Motor neuron (in vitro differentiated cells): ENCODE measurements at regions not wholly inside any gene's neighbourhood (a gene's known extent, or its start where the extent isn't known, plus 50 kb on each side); places are given as distances from the start of the nearest gene placed in this dataset.

Experiments used
- ATAC-seq, 8 experiments: fragments of 200-7000 bp; cut with Tn5 transposase; replicated peaks in 6 of 8; 2 replicates each; pipeline ENCODE4 v1.8.0; 2021; ENCODE audit warnings: mild to moderate bottlenecking in 8 of 8, moderate library complexity in 8 of 8
- H3K27ac ChIP-seq, 2 donors: fragments of 250-450 bp; sonication (Bioruptor Pico); 2 replicates each; pipeline ENCODE4 v1.9.0; 2021; ENCODE audit warnings: antibody characterized with exemption in 2 of 2, mild to moderate bottlenecking in 2 of 2, moderate library complexity in 1 of 2
- H3K4me1 ChIP-seq, 2 donors: fragments of 250-450 bp; sonication (Bioruptor Pico); replicated peaks in 1 of 2; 2 replicates each; pipeline ENCODE4 v1.6.1; 2021; ENCODE audit warnings: antibody characterized with exemption in 2 of 2, mild to moderate bottlenecking in 2 of 2, moderate library complexity in 1 of 2
- H3K4me3 ChIP-seq, 5 donors: fragments of 250-450 bp; sonication (Bioruptor Pico); 2 replicates each; pipeline ENCODE4 v1.9.0; 2021; ENCODE audit warnings: antibody characterized with exemption in 5 of 5, mild to moderate bottlenecking in 5 of 5, moderate library complexity in 4 of 5
- WGBS, 10 experiments: fragments of 450-650 bp; shearing (Covaris generic); methylation state at CpG; one replicate each; pipeline ENCODE4 v1.0.0; 2022; 5-methylcytosine and 5-hydroxymethylcytosine counted together
- in situ Hi-C, 9 experiments: fragments of 400-800 bp; cut with MboI; loops; one replicate each; pipeline ENCODE4 v1.15.0; 2021; ENCODE audit warnings: low sequenced_read_pairs in 9 of 9, low pct_unique_long_range_greater_than_20kb in 2 of 9; ENCODE audit not compliant: unreplicated experiment in 9 of 9

- H3K4me1 ChIP-seq = peaks cover 0 to 2% of the 10 kb centered on the region in 2 donors
- H3K27ac ChIP-seq = no peak overlapping the region
- peak in 1 of 8 experiments; percentile 40 for ATAC-seq
- H3K4me3 ChIP-seq = no peak overlapping the region
- in situ Hi-C loops = loop anchor here in 2 of 9 experiments (25.0 kb wide), 2 partner anchors 596 to 621 kb away; partner anchors contain the start of genes DLX5 (in 1 of the 2) and DLX6 (in 1 of the 2)
- WGBS, 10 experiments = 28 to 68% (median 58%) methylated on average over 1 to 3 of the region's 3 CpGs
Observed at GRCh38 chr7:96416116-96416515, 94.2 kb upstream of the SLC25A13 start.

- Histone ChIP-seq H3K4me1 (peaks cover 0 to 2% of the 10 kb centered on the region in 2 donors), H3K27ac (no peak overlapping the region), H3K4me3 (no peak overlapping the region)
- in situ Hi-C loops = loop anchor here in 2 of 9 experiments (25.0 kb wide), 2 partner anchors 597 to 622 kb away; partner anchors contain the start of genes DLX5 (in 1 of the 2) and DLX6 (in 1 of the 2)
- peak in 1 of 8 experiments; percentile 26 for ATAC-seq
- WGBS, 10 experiments = 0 to 100% (median 80%) methylated on average over 1 to 2 of the region's 3 CpGs; no CpG with 5 or more reads in 5 of the 10 experiments
Observed at GRCh38 chr7:96415293-96415940, 93.5 kb upstream of the SLC25A13 start.

- in situ Hi-C loops = loop anchor here in 2 of 9 experiments (25.0 kb wide), 2 partner anchors 597 to 622 kb away; partner anchors contain the start of genes DLX5 (in 1 of the 2) and DLX6 (in 1 of the 2)
- peak in 5 of 8 experiments; percentile 38 to 87 (median 69) for ATAC-seq
- 0 to 34% (median 14%) methylated on average over 1 to 3 of the region's 3 CpGs; no CpG with 5 or more reads in 1 of the 10 experiments for WGBS, 10 experiments
- Histone ChIP-seq H3K27ac (no peak overlapping the region), H3K4me3 (no peak overlapping the region), H3K4me1 (peaks cover 0 to 2% of the 10 kb centered on the region in 2 donors)
Observed at GRCh38 chr7:96414931-96415292, 93.0 kb upstream of the SLC25A13 start.

GRCh38 chr7:96410126-96410839 is 88.4 kb upstream of the SLC25A13 start:
- Histone ChIP-seq H3K4me1 (peaks cover 0 to 2% of the 10 kb centered on the region in 2 donors), H3K4me3 (no peak overlapping the region), H3K27ac (no peak overlapping the region)
- in situ Hi-C loops = loop anchor here in 2 of 9 experiments (25.0 kb wide), 2 partner anchors 602 to 627 kb away; partner anchors contain the start of genes DLX5 (in 1 of the 2) and DLX6 (in 1 of the 2)
- 12 to 88% (median 74%) methylated on average over 2 to 6 of the region's 6 CpGs for WGBS, 10 experiments
- ATAC-seq = peak in 4 of 8 experiments; percentile 18 to 86 (median 72)

GRCh38 chr7:96408881-96409280 is 87.0 kb upstream of the SLC25A13 start:
- in situ Hi-C loops = loop anchor here in 2 of 9 experiments (25.0 kb wide), 2 partner anchors 603 to 628 kb away; partner anchors contain the start of genes DLX5 (in 1 of the 2) and DLX6 (in 1 of the 2)
- no peak for ATAC-seq
- H3K4me1 ChIP-seq = no peaks in the 10 kb centered on the region
- no peak overlapping the region for H3K4me3 ChIP-seq
- 53 to 100% (median 90%) methylated on average over 1 to 8 of the region's 9 CpGs; no CpG with 5 or more reads in 1 of the 10 experiments for WGBS, 10 experiments
- H3K27ac ChIP-seq = no peak overlapping the region

- in situ Hi-C loops = loop anchor here in 2 of 9 experiments (25.0 kb wide), 2 partner anchors 605 to 630 kb away; partner anchors contain the start of genes DLX5 (in 1 of the 2) and DLX6 (in 1 of the 2)
Observed at GRCh38 chr7:96407427-96407826, 85.5 kb upstream of the SLC25A13 start.

GRCh38 chr7:96402913-96403312 is 81.0 kb upstream of the SLC25A13 start:
- WGBS, 10 experiments = 50 to 88% methylated on average over 1 of the region's 1 CpG; no CpG with 5 or more reads in 8 of the 10 experiments
- in situ Hi-C loops = loop anchor here in 2 of 9 experiments (25.0 kb wide), 2 partner anchors 609 to 634 kb away; partner anchors contain the start of genes DLX5 (in 1 of the 2) and DLX6 (in 1 of the 2)
- ATAC-seq = no peak
- Histone ChIP-seq H3K4me3 (no peak overlapping the region), H3K4me1 (no peaks in the 10 kb centered on the region), H3K27ac (no peak overlapping the region)

More at GRCh38 chr7:96407427-96407826, 85.5 kb upstream of the SLC25A13 start:
- Histone ChIP-seq H3K4me3 (no peak overlapping the region), H3K27ac (no peak overlapping the region), H3K4me1 (no peaks in the 10 kb centered on the region)
- ATAC-seq = no peak

GRCh38 chr7:96401200-96401599 is 79.3 kb upstream of the SLC25A13 start:
- Histone ChIP-seq H3K27ac (no peak overlapping the region), H3K4me3 (no peak overlapping the region), H3K4me1 (no peaks in the 10 kb centered on the region)
- no peak for ATAC-seq
- in situ Hi-C loops = loop anchor here in 2 of 9 experiments (25.0 kb wide), 2 partner anchors 611 to 636 kb away; partner anchors contain the start of genes DLX5 (in 1 of the 2) and DLX6 (in 1 of the 2)
- WGBS, 10 experiments = 0 to 74% (median 48%) methylated on average over 1 to 2 of the region's 2 CpGs; no CpG with 5 or more reads in 4 of the 10 experiments

GRCh38 chr7:96400518-96400917 is 78.6 kb upstream of the SLC25A13 start:
- no peaks in the 10 kb centered on the region for H3K4me1 ChIP-seq
- H3K27ac ChIP-seq = no peak overlapping the region
- ATAC-seq = no peak
- no peak overlapping the region for H3K4me3 ChIP-seq
- in situ Hi-C loops = loop anchor here in 2 of 9 experiments (25.0 kb wide), 2 partner anchors 612 to 637 kb away; partner anchors contain the start of genes DLX5 (in 1 of the 2) and DLX6 (in 1 of the 2)

- H3K4me1 ChIP-seq = no peaks in the 10 kb centered on the region
- no peak overlapping the region for H3K27ac ChIP-seq
- no peak for ATAC-seq
- 86 to 100% methylated on average over 1 of the region's 1 CpG; no CpG with 5 or more reads in 8 of the 10 experiments for WGBS, 10 experiments
- in situ Hi-C loops = loop anchor here in 2 of 9 experiments (25.0 kb wide), 2 partner anchors 612 to 637 kb away; partner anchors contain the start of genes DLX5 (in 1 of the 2) and DLX6 (in 1 of the 2)
- no peak overlapping the region for H3K4me3 ChIP-seq
Observed at GRCh38 chr7:96400001-96400400, 78.1 kb upstream of the SLC25A13 start.

GRCh38 chr7:96397936-96398598 is 76.2 kb upstream of the SLC25A13 start:
- Histone ChIP-seq H3K4me3 (no peak overlapping the region), H3K4me1 (no peaks in the 10 kb centered on the region), H3K27ac (no peak overlapping the region)
- ATAC-seq = peak in 3 of 8 experiments; percentile 88 to 99 (median 93)
- in situ Hi-C loops = loop anchor here in 1 of 9 experiments (25.0 kb wide), 1 partner anchor 486 kb away; no protein-coding TSS in a partner anchor
- WGBS, 10 experiments = 70 to 100% (median 88%) methylated on average over 2 to 6 of the region's 8 CpGs; no CpG with 5 or more reads in 1 of the 10 experiments
